ENCODE measurements at regions not wholly inside any gene's neighbourhood (a gene's known extent, or its start where the extent isn't known, plus 50 kb on each side); places are given as distances from the start of the nearest gene placed in this dataset.

DNA sequence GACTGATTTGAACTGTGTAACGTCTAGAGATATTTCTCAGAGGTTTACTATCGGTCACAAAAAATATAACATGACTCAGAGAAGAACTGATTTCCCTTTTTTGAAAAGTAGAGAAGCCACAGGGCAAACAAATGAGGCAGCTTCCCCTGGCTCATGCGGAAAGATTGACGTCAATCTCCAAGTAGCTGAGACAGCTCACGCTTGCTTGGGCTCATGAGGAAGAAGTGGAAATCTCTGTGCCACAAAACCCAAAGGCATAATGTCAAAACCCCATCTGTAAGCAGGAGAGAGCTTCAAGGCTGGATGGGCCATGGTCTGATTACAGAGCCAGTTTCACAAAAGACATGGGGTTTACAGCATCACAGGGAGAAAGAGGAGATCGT is 188.1 kb downstream of the ARL4C start:
- TF ChIP-seq EP300 (IDR thresholded peaks at IDR 0.05) (no peak), POLR2A (IDR thresholded peaks at IDR 0.05; ENCODE audit: low read depth) (no peak), POLR2AphosphoS5 (IDR thresholded peaks at IDR 0.05) (peak in 1 of 2 donors; percentile 18), CTCF (IDR thresholded peaks at IDR 0.05) (no peak)

All from esophagus muscularis mucosa (tissue), 4 donors.